Nephron (organoid): ENCODE measurements at regions not wholly inside any gene's neighbourhood (a gene's known extent, or its start where the extent isn't known, plus 50 kb on each side); places are given as distances from the start of the nearest gene placed in this dataset.

Experiments
- H3K27ac Mint-ChIP-seq, 3 experiments: 2 replicates each; pipeline ENCODE4 v1.8.0; 2020; ENCODE audit warnings: mixed read lengths in 3 of 3, mild to moderate bottlenecking in 2 of 3, moderate library complexity in 1 of 3
- H3K27me3 Mint-ChIP-seq: 2 replicates; pipeline ENCODE4 v1.8.0; 2021; ENCODE audit warnings: low read depth, mild to moderate bottlenecking, moderate library complexity, mixed read lengths
- H3K36me3 Mint-ChIP-seq: 2 replicates; pipeline ENCODE4 v1.8.0; 2020; ENCODE audit warnings: low read depth, mixed read lengths
- H3K4me1 Mint-ChIP-seq: 2 replicates; pipeline ENCODE4 v1.8.0; 2020; ENCODE audit warnings: mixed read lengths
- H3K4me3 Mint-ChIP-seq, 3 experiments: 2 replicates each; pipeline ENCODE4 v1.8.0; 2020; ENCODE audit warnings: mild to moderate bottlenecking in 3 of 3, mixed read lengths in 3 of 3, moderate library complexity in 2 of 3
- H3K9me3 Mint-ChIP-seq: 2 replicates; pipeline ENCODE4 v1.8.0; 2020; ENCODE audit warnings: mixed read lengths
- CTCF ChIP-seq, 3 experiments: fragments of 200-600 bp; sonication (generic); IDR thresholded peaks; one replicate each; pipeline ENCODE4 v1.5.0; 2021; ENCODE audit warnings: antibody characterized with exemption in 3 of 3; ENCODE audit not compliant: unreplicated experiment in 3 of 3

- no peak for TF ChIP-seq CTCF (IDR thresholded peaks at IDR 0.05; ENCODE audit: unreplicated experiment in 3 of 3)
- H3K27ac Mint-ChIP-seq: no peak overlapping the region
- H3K4me3 Mint-ChIP-seq: no peak overlapping the region
Measured at GRCh38 chr15:69725957-69726356, 273.3 kb downstream of the RPLP1 start.

GRCh38 chr15:69727121-69727924 is 274.7 kb downstream of the RPLP1 start:
- TF ChIP-seq CTCF (IDR thresholded peaks at IDR 0.05; ENCODE audit: unreplicated experiment in 3 of 3): no peak
- H3K4me1 Mint-ChIP-seq: peaks cover 24% of the 10 kb centered on the region
- H3K27me3 Mint-ChIP-seq: peaks cover 52% of the 10 kb centered on the region
- H3K4me3 Mint-ChIP-seq: no peak overlapping the region
- no peaks in the 10 kb centered on the region for H3K36me3 Mint-ChIP-seq
- H3K27ac Mint-ChIP-seq: no peak overlapping the region
- H3K9me3 Mint-ChIP-seq: peaks cover 5% of the 10 kb centered on the region

More at GRCh38 chr15:69725957-69726356, 273.3 kb downstream of the RPLP1 start:
- Mint-ChIP-seq H3K4me1 (peaks cover 24% of the 10 kb centered on the region), H3K36me3 (no peaks in the 10 kb centered on the region), H3K9me3 (peaks cover 5% of the 10 kb centered on the region), H3K27me3 (peaks cover 58% of the 10 kb centered on the region)

GRCh38 chr15:69729167-69729748 is 276.6 kb downstream of the RPLP1 start:
- Mint-ChIP-seq H3K27me3 (peaks cover 50% of the 10 kb centered on the region), H3K4me3 (no peak overlapping the region), H3K27ac (no peak overlapping the region), H3K9me3 (peaks cover 5% of the 10 kb centered on the region), H3K4me1 (peaks cover 24% of the 10 kb centered on the region), H3K36me3 (no peaks in the 10 kb centered on the region)
- TF ChIP-seq CTCF (IDR thresholded peaks at IDR 0.05; ENCODE audit: unreplicated experiment in 3 of 3): peak; percentile 45 to 60 (median 59)

- Mint-ChIP-seq H3K4me3 (no peak overlapping the region), H3K27me3 (peaks cover 49% of the 10 kb centered on the region), H3K9me3 (peaks cover 5% of the 10 kb centered on the region), H3K4me1 (peaks cover 34% of the 10 kb centered on the region), H3K27ac (no peak overlapping the region), H3K36me3 (no peaks in the 10 kb centered on the region)
- TF ChIP-seq CTCF (IDR thresholded peaks at IDR 0.05; ENCODE audit: unreplicated experiment in 3 of 3): no peak
Measured at GRCh38 chr15:69730281-69731080, 277.9 kb downstream of the RPLP1 start.

- peaks cover 5% of the 10 kb centered on the region for H3K9me3 Mint-ChIP-seq
- H3K27ac Mint-ChIP-seq: no peak overlapping the region
Measured at GRCh38 chr15:69731081-69731330, 278.4 kb downstream of the RPLP1 start.

More at GRCh38 chr15:69731081-69731330, 278.4 kb downstream of the RPLP1 start:
- TF ChIP-seq CTCF (IDR thresholded peaks at IDR 0.05; ENCODE audit: unreplicated experiment in 3 of 3): no peak
- Mint-ChIP-seq H3K4me1 (peaks cover 32% of the 10 kb centered on the region), H3K4me3 (no peak overlapping the region), H3K27me3 (peaks cover 45% of the 10 kb centered on the region), H3K36me3 (no peaks in the 10 kb centered on the region)
